ENCODE measurements at regions not wholly inside any gene's neighbourhood (a gene's known extent, or its start where the extent isn't known, plus 50 kb on each side); places are given as distances from the start of the nearest gene placed in this dataset.

DNA sequence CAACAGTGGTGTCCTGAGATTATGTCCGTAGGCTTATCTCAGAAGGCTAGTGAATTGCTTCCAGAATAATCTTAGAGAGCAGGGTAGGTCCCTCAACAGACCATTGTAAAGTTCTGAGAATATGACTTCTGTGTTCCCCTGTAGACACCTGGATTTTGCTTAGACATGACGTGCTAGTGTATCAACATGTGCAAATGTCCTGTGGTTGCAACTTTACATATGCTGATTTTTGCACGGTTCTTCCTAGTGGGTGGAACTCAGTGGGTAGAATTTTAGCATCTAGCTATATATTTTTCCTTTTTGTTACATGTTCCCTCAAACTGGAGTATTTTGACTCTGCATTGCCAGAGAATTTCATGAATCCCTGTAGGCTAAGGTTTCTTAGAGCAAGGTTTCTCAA is 459.2 kb downstream of the RNF144B start:
- ATAC-seq: no peak
- Mint-ChIP-seq H3K9me3 (peaks cover 8 to 12% of the 10 kb centered on the region in 2 donors), H3K27me3 (no peaks in the 10 kb centered on the region), H3K4me1 (no peaks in the 10 kb centered on the region), H3K27ac (no peak overlapping the region), H3K4me3 (no peak overlapping the region)
- DNase-seq: no peak

DNA sequence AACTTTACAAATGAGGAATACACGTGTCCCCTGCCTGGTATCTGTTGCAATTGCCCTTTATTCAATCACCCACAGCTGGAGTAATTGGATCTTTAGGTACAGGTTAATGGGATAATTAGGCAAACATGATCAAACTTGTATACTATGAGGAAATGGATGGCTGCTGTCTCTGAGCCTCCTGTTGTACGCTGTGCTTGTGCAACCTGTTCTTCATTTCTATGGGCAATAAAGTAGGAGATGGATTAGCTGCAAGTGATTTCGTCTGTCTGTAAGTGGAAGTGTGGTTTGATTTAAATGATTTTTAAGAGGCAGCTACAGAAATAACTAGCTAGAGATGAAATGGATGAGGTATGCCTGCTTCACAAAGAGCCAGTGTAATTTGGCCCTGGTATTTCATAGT is 474.1 kb downstream of the RNF144B start:
- no peak overlapping the region for H3K4me3 Mint-ChIP-seq
- DNase-seq (no peak), ATAC-seq (no peak)
- peaks cover 16 to 23% of the 10 kb centered on the region in 2 donors for H3K9me3 Mint-ChIP-seq
- no peaks in the 10 kb centered on the region for H3K27me3 Mint-ChIP-seq
- no peak overlapping the region for H3K27ac Mint-ChIP-seq
- no peaks in the 10 kb centered on the region for H3K4me1 Mint-ChIP-seq

- Mint-ChIP-seq H3K4me3 (no peak overlapping the region), H3K27me3 (no peaks in the 10 kb centered on the region), H3K4me1 (no peaks in the 10 kb centered on the region), H3K9me3 (peaks cover 11 to 12% of the 10 kb centered on the region in 2 donors), H3K27ac (no peak overlapping the region)
- DNase-seq: no peak
- no peak for ATAC-seq
Measured at GRCh38 chr6:18883268-18883667, 496.1 kb downstream of the RNF144B start.

GRCh38 chr6:18883851-18884250 is 496.7 kb downstream of the RNF144B start:
- Mint-ChIP-seq H3K27me3 (no peaks in the 10 kb centered on the region), H3K4me1 (no peaks in the 10 kb centered on the region), H3K9me3 (peaks cover 11 to 12% of the 10 kb centered on the region in 2 donors), H3K4me3 (no peak overlapping the region), H3K27ac (no peak overlapping the region)
- no peak for DNase-seq
- ATAC-seq: no peak

- ATAC-seq (no peak), DNase-seq (no peak)
- Mint-ChIP-seq H3K27me3 (no peaks in the 10 kb centered on the region), H3K27ac (no peak overlapping the region), H3K9me3 (no peaks in the 10 kb centered on the region), H3K4me3 (no peak overlapping the region), H3K4me1 (no peaks in the 10 kb centered on the region)
Measured at GRCh38 chr6:18893540-18894269, 506.6 kb downstream of the RNF144B start.

GRCh38 chr6:18897350-18897749 is 510.2 kb downstream of the RNF144B start:
- DNase-seq: no peak
- Mint-ChIP-seq H3K4me3 (no peak overlapping the region), H3K4me1 (no peaks in the 10 kb centered on the region), H3K27me3 (no peaks in the 10 kb centered on the region), H3K27ac (no peak overlapping the region), H3K9me3 (no peaks in the 10 kb centered on the region)
- ATAC-seq: no peak

DNA sequence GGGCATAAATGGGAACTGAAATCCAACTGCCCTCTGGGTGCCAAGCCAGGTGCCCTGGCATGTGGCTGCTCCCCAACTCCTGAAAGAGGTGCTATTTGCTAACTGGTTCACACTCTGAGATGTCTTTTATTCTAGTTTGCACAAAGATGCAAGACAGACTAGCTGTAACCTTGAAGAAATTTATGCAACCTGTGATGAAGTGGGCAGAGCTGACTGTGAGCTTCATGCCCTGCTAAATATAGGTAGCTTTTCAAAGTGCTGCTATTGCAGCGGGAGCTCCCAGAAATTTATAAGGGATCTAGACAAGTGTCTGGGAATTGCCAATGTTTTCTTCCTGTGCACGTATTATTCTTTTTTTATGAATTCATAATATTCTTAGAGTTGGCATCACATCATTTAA is 517.5 kb downstream of the RNF144B start:
- ATAC-seq (no peak), DNase-seq (no peak)
- Mint-ChIP-seq H3K4me1 (no peaks in the 10 kb centered on the region), H3K27me3 (no peaks in the 10 kb centered on the region), H3K4me3 (no peak overlapping the region), H3K27ac (no peak overlapping the region), H3K9me3 (no peaks in the 10 kb centered on the region)

DNA sequence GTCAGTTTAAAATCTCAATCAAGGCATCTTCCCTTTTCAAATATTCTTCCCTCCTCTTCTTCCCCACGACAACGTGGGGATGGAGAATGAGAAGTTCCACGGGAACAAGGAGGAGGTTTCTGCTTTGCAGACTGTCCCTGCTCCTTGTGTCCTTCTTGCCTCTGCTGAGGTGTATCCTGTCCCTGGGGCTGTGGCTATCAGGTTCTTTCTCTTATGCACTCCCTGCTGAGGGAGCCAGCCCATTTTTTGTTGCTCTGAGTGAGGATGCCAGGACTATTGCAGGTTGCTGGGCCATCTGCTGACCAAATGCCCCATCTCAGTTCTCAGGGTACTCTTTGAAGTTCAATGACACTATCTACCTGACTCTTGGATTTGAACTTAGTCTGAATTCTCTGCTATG is 533.6 kb downstream of the RNF144B start:
- Mint-ChIP-seq H3K4me3 (no peak overlapping the region), H3K9me3 (peaks cover 0 to 11% of the 10 kb centered on the region in 2 donors), H3K27me3 (no peaks in the 10 kb centered on the region), H3K27ac (no peak overlapping the region), H3K4me1 (no peaks in the 10 kb centered on the region)
- ATAC-seq (no peak), DNase-seq (no peak)

DNA sequence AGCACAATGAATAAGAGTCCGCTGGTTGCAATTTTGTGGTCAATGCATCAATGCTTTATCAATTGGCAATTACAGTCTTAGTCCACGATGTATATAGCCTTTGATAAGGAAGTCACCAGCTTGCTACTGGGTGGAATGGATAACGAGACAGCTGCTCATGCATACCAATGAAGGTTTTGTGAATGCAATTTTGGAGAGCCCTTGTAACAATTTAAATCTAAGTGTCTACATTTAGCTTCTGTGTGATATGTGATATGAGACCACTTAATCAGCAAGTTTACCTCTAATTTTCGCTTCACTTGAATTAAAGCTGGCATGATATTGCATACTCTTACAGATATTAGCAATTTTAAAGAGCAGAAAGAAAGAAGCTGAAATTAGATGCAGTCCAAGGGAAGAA is 543.9 kb downstream of the RNF144B start:
- ATAC-seq: no peak
- H3K27me3 Mint-ChIP-seq: no peaks in the 10 kb centered on the region
- no peak overlapping the region for H3K4me3 Mint-ChIP-seq
- no peaks in the 10 kb centered on the region for H3K4me1 Mint-ChIP-seq
- H3K9me3 Mint-ChIP-seq: peaks cover 0 to under 1% of the 10 kb centered on the region in 2 donors
- H3K27ac Mint-ChIP-seq: no peak overlapping the region
- DNase-seq: no peak

- no peaks in the 10 kb centered on the region for H3K4me1 Mint-ChIP-seq
- no peaks in the 10 kb centered on the region for H3K27me3 Mint-ChIP-seq
- H3K9me3 Mint-ChIP-seq: peaks cover 4 to 13% of the 10 kb centered on the region in 2 donors
- no peak overlapping the region for H3K27ac Mint-ChIP-seq
- H3K4me3 Mint-ChIP-seq: no peak overlapping the region
- ATAC-seq: no peak
- DNase-seq: no peak
Measured at GRCh38 chr6:18958146-18958545, 571.0 kb downstream of the RNF144B start.

GRCh38 chr6:18961566-18961965 is 574.4 kb downstream of the RNF144B start:
- DNase-seq (no peak), ATAC-seq (no peak)
- no peaks in the 10 kb centered on the region for H3K4me1 Mint-ChIP-seq
- no peak overlapping the region for H3K4me3 Mint-ChIP-seq
- H3K9me3 Mint-ChIP-seq: peaks cover 16 to 20% of the 10 kb centered on the region in 2 donors
- no peak overlapping the region for H3K27ac Mint-ChIP-seq
- no peaks in the 10 kb centered on the region for H3K27me3 Mint-ChIP-seq

GRCh38 chr6:18962361-18962905 is 575.3 kb downstream of the RNF144B start:
- Mint-ChIP-seq H3K4me1 (no peaks in the 10 kb centered on the region), H3K27ac (no peak overlapping the region), H3K9me3 (peaks cover 16 to 20% of the 10 kb centered on the region in 2 donors), H3K27me3 (no peaks in the 10 kb centered on the region), H3K4me3 (no peak overlapping the region)
- DNase-seq: no peak
- ATAC-seq: no peak

- H3K27ac Mint-ChIP-seq: no peak overlapping the region
Measured at GRCh38 chr6:18963439-18963838, 576.3 kb downstream of the RNF144B start.

DNA sequence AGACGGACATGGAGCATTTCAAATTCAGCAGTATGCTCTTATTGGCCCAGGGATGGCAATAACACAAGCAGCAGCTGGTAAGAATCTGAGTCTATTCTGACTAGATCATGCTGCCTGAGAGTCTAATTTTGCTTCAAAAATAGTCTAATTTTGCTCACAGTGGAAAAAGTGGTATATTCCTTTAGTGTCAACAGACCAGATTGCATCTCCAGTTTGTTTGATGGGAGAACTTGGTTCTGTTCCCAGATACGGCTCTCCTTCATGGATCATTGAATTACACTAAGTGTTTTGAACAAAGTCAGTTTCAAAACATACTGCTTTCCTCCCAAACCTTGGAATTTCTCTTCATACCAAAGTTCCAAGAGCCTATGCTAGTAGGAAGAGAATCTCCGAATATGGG is 586.1 kb downstream of the RNF144B start:
- no peak overlapping the region for H3K27ac Mint-ChIP-seq
- DNase-seq (no peak), ATAC-seq (no peak)
- H3K9me3 Mint-ChIP-seq: peaks cover under 1 to 2% of the 10 kb centered on the region in 2 donors
- no peaks in the 10 kb centered on the region for H3K27me3 Mint-ChIP-seq
- H3K4me3 Mint-ChIP-seq: no peak overlapping the region
- no peaks in the 10 kb centered on the region for H3K4me1 Mint-ChIP-seq

More at GRCh38 chr6:18963439-18963838, 576.3 kb downstream of the RNF144B start:
- H3K9me3 Mint-ChIP-seq: peaks cover 23 to 29% of the 10 kb centered on the region in 2 donors
- ATAC-seq: no peak
- no peak overlapping the region for H3K4me3 Mint-ChIP-seq
- H3K27me3 Mint-ChIP-seq: no peaks in the 10 kb centered on the region
- DNase-seq: no peak
- H3K4me1 Mint-ChIP-seq: no peaks in the 10 kb centered on the region

DNA sequence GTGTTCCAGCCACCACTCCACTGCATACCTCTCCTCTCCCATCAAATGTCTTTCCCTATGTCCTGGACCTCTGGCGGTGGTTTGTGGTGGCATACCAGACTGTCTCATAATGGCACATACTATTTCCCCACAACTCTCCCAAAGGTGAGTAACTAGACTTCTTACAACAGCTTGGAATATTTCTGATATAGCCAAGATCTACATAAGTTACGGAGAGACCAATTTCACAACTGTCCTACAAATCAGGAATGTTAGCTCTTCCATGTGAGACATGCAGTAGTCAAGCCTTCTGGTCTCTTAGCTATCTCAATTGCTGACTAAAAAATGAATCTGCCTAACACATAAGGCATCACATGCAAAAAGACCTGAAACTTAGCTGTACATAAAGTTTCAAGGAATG is 588.9 kb downstream of the RNF144B start:
- ATAC-seq: no peak
- no peak overlapping the region for H3K4me3 Mint-ChIP-seq
- DNase-seq: no peak
- H3K4me1 Mint-ChIP-seq: no peaks in the 10 kb centered on the region
- H3K27me3 Mint-ChIP-seq: no peaks in the 10 kb centered on the region
- no peak overlapping the region for H3K27ac Mint-ChIP-seq
- H3K9me3 Mint-ChIP-seq: no peaks in the 10 kb centered on the region

DNA sequence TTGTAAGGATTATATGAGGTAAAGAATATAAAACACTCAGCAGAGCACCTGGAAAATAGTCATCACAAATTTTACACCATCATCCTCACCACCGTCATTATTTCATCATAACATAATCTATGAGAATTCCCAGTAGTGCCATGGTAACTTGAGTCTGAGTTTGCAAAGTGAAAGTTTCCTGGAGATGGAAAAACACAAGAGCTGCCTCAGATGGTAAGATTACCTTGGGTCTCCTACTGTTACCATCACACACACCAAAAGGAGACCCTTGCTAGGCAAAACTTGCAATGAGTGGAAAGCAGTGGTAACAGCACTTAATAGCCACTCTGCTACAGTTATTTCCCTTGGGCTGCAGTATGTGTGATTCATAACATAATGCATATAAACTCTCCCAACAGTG is 589.8 kb downstream of the RNF144B start:
- no peaks in the 10 kb centered on the region for H3K27me3 Mint-ChIP-seq
- ATAC-seq (no peak), DNase-seq (no peak)
- H3K4me1 Mint-ChIP-seq: no peaks in the 10 kb centered on the region
- no peaks in the 10 kb centered on the region for H3K9me3 Mint-ChIP-seq
- no peak overlapping the region for H3K27ac Mint-ChIP-seq
- H3K4me3 Mint-ChIP-seq: no peak overlapping the region
